Right renal cortex interstitium (tissue), 3 donors: ENCODE measurements at regions not wholly inside any gene's neighbourhood (a gene's known extent, or its start where the extent isn't known, plus 50 kb on each side); places are given as distances from the start of the nearest gene placed in this dataset.

Experiments
- DNase-seq, 3 donors: peaks; one replicate each; pipeline ENCODE4 v3.0.0-alpha.2; 2013; ENCODE audit warnings: low read depth in 3 of 3, low spot score in 2 of 3

- no peak for DNase-seq
These were observed 273.6 kb downstream of the LRFN2 start for GRCh38 chr6:40313582-40313981.

- no peak for DNase-seq
These were observed 274.8 kb downstream of the LRFN2 start for GRCh38 chr6:40312213-40313015.

GRCh38 chr6:40308533-40309306 lies 278.4 kb downstream of the LRFN2 start:
- DNase-seq: peak; percentile 52 to 58 (median 53)

GRCh38 chr6:40307712-40308111 lies 279.5 kb downstream of the LRFN2 start:
- no peak for DNase-seq

GRCh38 chr6:40302856-40303454 lies 284.2 kb downstream of the LRFN2 start:
- DNase-seq: no peak

GRCh38 chr6:40299681-40300080 lies 287.5 kb downstream of the LRFN2 start:
- no peak for DNase-seq

- DNase-seq: no peak
These were observed 289.0 kb downstream of the LRFN2 start for GRCh38 chr6:40298207-40298606.

- DNase-seq: no peak
These were observed 291.8 kb downstream of the LRFN2 start for GRCh38 chr6:40295251-40295950.

GRCh38 chr6:40293460-40294185 lies 293.5 kb downstream of the LRFN2 start:
- no peak for DNase-seq

- DNase-seq: no peak
These were observed 294.1 kb downstream of the LRFN2 start for GRCh38 chr6:40293060-40293459.

GRCh38 chr6:40290816-40291215 lies 296.3 kb downstream of the LRFN2 start:
- DNase-seq: no peak

- DNase-seq: no peak
These were observed 298.2 kb downstream of the LRFN2 start for GRCh38 chr6:40288919-40289318.

GRCh38 chr6:40287296-40287850 lies 299.8 kb downstream of the LRFN2 start:
- DNase-seq: no peak

- DNase-seq: no peak
These were observed 300.4 kb downstream of the LRFN2 start for GRCh38 chr6:40286721-40287120.

- DNase-seq: no peak
These were observed 301.2 kb downstream of the LRFN2 start for GRCh38 chr6:40285996-40286395.

- no peak for DNase-seq
These were observed 301.6 kb downstream of the LRFN2 start for GRCh38 chr6:40285535-40285934.

- no peak for DNase-seq
These were observed 304.2 kb downstream of the LRFN2 start for GRCh38 chr6:40282986-40283385.

GRCh38 chr6:40281402-40281801 lies 305.8 kb downstream of the LRFN2 start:
- no peak for DNase-seq

GRCh38 chr6:40280231-40280630 lies 306.9 kb downstream of the LRFN2 start:
- no peak for DNase-seq

- DNase-seq: peak; percentile 23 to 56 (median 47)
These were observed 311.0 kb downstream of the LRFN2 start for GRCh38 chr6:40276141-40276540.
